Smooth muscle cell (in vitro differentiated cells): ENCODE measurements at regions not wholly inside any gene's neighbourhood (a gene's known extent, or its start where the extent isn't known, plus 50 kb on each side); places are given as distances from the start of the nearest gene placed in this dataset.

Experiments
- DNase-seq: peaks from one replicate; lab custom pipeline; 2025; ENCODE audit not compliant: unreplicated experiment; lab: John Stamatoyannopoulos, UW
- H2AFZ ChIP-seq: fragments of 200-600 bp; sonication (generic); 2 replicates; pipeline ENCODE4 v1.6.0; 2016; ENCODE audit warnings: antibody characterized with exemption, low read depth, mild to moderate bottlenecking
- H3F3A ChIP-seq: fragments of 200-600 bp; sonication (generic); 2 replicates; pipeline ENCODE4 v1.6.0; 2017; ENCODE audit warnings: antibody characterized with exemption, low read depth
- H3K27ac ChIP-seq: fragments of 200-600 bp; sonication (generic); 2 replicates; pipeline ENCODE4 v1.5.1; 2016; ENCODE audit warnings: low read depth, mild to moderate bottlenecking
- H3K27me3 ChIP-seq: fragments of 200-600 bp; sonication (generic); 2 replicates; pipeline ENCODE4 v1.6.1; 2016; ENCODE audit warnings: low read depth, mild to moderate bottlenecking
- H3K36me3 ChIP-seq: fragments of 200-600 bp; sonication (generic); 2 replicates; pipeline ENCODE4 v1.5.1; 2016; ENCODE audit warnings: low read depth
- H3K4me1 ChIP-seq: fragments of 200-600 bp; sonication (generic); 2 replicates; pipeline ENCODE4 v1.5.1; 2016; ENCODE audit warnings: low read depth
- H3K4me2 ChIP-seq: fragments of 200-600 bp; sonication (generic); 2 replicates; pipeline ENCODE4 v1.6.0; 2016; ENCODE audit warnings: mild to moderate bottlenecking
- H3K4me3 ChIP-seq: fragments of 200-600 bp; sonication (generic); 2 replicates; pipeline ENCODE4 v1.5.1; 2016; ENCODE audit warnings: mild to moderate bottlenecking
- H3K79me2 ChIP-seq: fragments of 200-600 bp; sonication (generic); 2 replicates; pipeline ENCODE4 v1.6.0; 2016; ENCODE audit warnings: low read depth, mild to moderate bottlenecking
- H3K9ac ChIP-seq: fragments of 200-600 bp; sonication (generic); 2 replicates; pipeline ENCODE4 v1.6.0; 2016; ENCODE audit warnings: low read depth
- H3K9me3 ChIP-seq: fragments of 200-600 bp; sonication (generic); replicated peaks from 2 replicates; pipeline ENCODE4 v1.5.1; 2016; ENCODE audit warnings: low read depth
- H4K20me1 ChIP-seq: fragments of 200-600 bp; sonication (generic); 2 replicates; pipeline ENCODE4 v1.6.0; 2016; ENCODE audit warnings: low read depth
- CTCF ChIP-seq: fragments of 200-600 bp; sonication (generic); IDR thresholded peaks from 2 replicates; pipeline ENCODE4 v1.5.1; 2017; ENCODE audit warnings: borderline replicate concordance, mild to moderate bottlenecking, antibody characterized with exemption; ENCODE audit not compliant: insufficient read depth, poor library complexity, severe bottlenecking
- whole genome bisulfite sequencing: methylation state at CpG from one replicate; pipeline ENCODE4 v1.1.7; 2016; ENCODE audit warnings: low lambda C conversion rate; 5-methylcytosine and 5-hydroxymethylcytosine counted together

GRCh38 chr9:84493284-84493947 is 152.9 kb upstream of the SLC28A3 start:
- H3K9me3 ChIP-seq: no peaks in the 10 kb centered on the region
- H3K27me3 ChIP-seq: no peaks in the 10 kb centered on the region
- H3K9ac ChIP-seq: no peak overlapping the region
- no peak overlapping the region for H3K4me3 ChIP-seq
- DNase-seq: no peak
- no peaks in the 10 kb centered on the region for H3K79me2 ChIP-seq
- H3K4me2 ChIP-seq: no peak overlapping the region
- no peak overlapping the region for H2AFZ ChIP-seq
- TF ChIP-seq CTCF: no peak
- 73% methylated on average over 6 of the region's 6 CpGs for WGBS
- no peaks in the 10 kb centered on the region for H3K4me1 ChIP-seq
- H3K36me3 ChIP-seq: no peaks in the 10 kb centered on the region
- no peaks in the 10 kb centered on the region for H4K20me1 ChIP-seq
- H3F3A ChIP-seq: no peaks in the 10 kb centered on the region
- H3K27ac ChIP-seq: no peak overlapping the region

DNA sequence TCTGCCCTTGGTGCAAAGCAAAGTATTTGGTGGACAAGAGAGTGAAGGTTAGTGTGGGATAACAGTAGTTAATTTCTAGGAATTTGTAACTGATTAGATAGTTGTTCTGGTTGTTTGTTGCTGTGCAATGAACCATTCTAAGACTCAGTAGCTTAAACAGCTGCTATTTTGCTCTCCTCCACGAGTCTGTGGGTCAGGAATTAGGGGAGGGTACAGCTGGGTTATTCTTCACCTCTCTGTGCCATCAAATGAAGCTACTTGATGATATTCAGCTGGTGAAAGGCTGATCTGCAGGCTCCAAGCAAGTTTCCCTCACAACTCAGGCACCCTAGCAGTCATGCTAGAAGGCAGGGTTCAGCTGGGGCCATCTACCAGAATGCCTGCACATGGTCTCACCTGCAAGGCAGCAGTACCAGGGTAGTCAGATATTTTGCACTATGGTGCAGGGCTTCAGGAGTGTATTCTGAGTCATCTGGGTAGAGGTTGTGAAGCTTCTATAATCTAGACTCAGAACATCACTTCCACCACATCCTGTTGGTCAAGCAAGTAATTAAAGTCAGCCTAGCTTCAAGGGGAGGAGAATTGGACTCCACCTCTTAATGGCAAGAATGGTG is 159.5 kb upstream of the SLC28A3 start:
- Histone ChIP-seq H3K27me3 (no peaks in the 10 kb centered on the region), H3K9me3 (no peaks in the 10 kb centered on the region), H3F3A (peaks cover 8% of the 10 kb centered on the region), H3K79me2 (no peaks in the 10 kb centered on the region), H3K4me3 (no peak overlapping the region), H3K27ac (no peak overlapping the region), H3K4me1 (no peaks in the 10 kb centered on the region), H2AFZ (no peak overlapping the region), H3K4me2 (no peak overlapping the region), H3K36me3 (no peaks in the 10 kb centered on the region), H4K20me1 (no peaks in the 10 kb centered on the region), H3K9ac (no peak overlapping the region)
- no peak for TF ChIP-seq CTCF
- no peak for DNase-seq
- WGBS: 44% methylated on average over 1 of the region's 1 CpG

- no peak for DNase-seq
- no peak overlapping the region for H2AFZ ChIP-seq
- no peaks in the 10 kb centered on the region for H3K79me2 ChIP-seq
- H3K4me3 ChIP-seq: no peak overlapping the region
- no peak overlapping the region for H3K9ac ChIP-seq
- H3F3A ChIP-seq: peaks cover 8% of the 10 kb centered on the region
- H4K20me1 ChIP-seq: no peaks in the 10 kb centered on the region
- TF ChIP-seq CTCF: no peak
- H3K27me3 ChIP-seq: no peaks in the 10 kb centered on the region
- no peaks in the 10 kb centered on the region for H3K4me1 ChIP-seq
- WGBS: 83% methylated on average over 3 of the region's 3 CpGs
- H3K36me3 ChIP-seq: no peaks in the 10 kb centered on the region
- no peak overlapping the region for H3K27ac ChIP-seq
- H3K9me3 ChIP-seq: no peaks in the 10 kb centered on the region
- H3K4me2 ChIP-seq: no peak overlapping the region
These were observed 160.3 kb upstream of the SLC28A3 start for GRCh38 chr9:84500826-84501225.

- Histone ChIP-seq H3F3A (peaks cover 8% of the 10 kb centered on the region), H3K27ac (no peak overlapping the region), H3K79me2 (no peaks in the 10 kb centered on the region), H3K36me3 (no peaks in the 10 kb centered on the region), H3K9me3 (no peaks in the 10 kb centered on the region), H3K4me1 (no peaks in the 10 kb centered on the region), H4K20me1 (no peaks in the 10 kb centered on the region), H3K4me2 (peak overlapping the region; percentile 35), H2AFZ (no peak overlapping the region), H3K27me3 (no peaks in the 10 kb centered on the region), H3K4me3 (no peak overlapping the region), H3K9ac (no peak overlapping the region)
- no peak for TF ChIP-seq CTCF
- no peak for DNase-seq
These were observed 161.0 kb upstream of the SLC28A3 start for GRCh38 chr9:84501587-84501986.
